ENCODE measurements at regions not wholly inside any gene's neighbourhood (a gene's known extent, or its start where the extent isn't known, plus 50 kb on each side); places are given as distances from the start of the nearest gene placed in this dataset.

GRCh38 chr20:43831481-43832065 lies 83.1 kb upstream of the TOX2 start:
- no peak for TF ChIP-seq CTCF (IDR thresholded peaks at IDR 0.05)
- TF ChIP-seq POLR2A (IDR thresholded peaks at IDR 0.05), result no peak

Measured in heart left ventricle (tissue), 13 donors.